Epithelial cell of esophagus (primary cell): ENCODE measurements at regions not wholly inside any gene's neighbourhood (a gene's known extent, or its start where the extent isn't known, plus 50 kb on each side); places are given as distances from the start of the nearest gene placed in this dataset.

ENCODE experiments used
- DNase-seq: peaks from one replicate; pipeline ENCODE4 v3.0.0; 2010; ENCODE audit warnings: low read depth
- H3K4me3 ChIP-seq: 2 replicates; pipeline ENCODE4 v1.5.1; 2011; ENCODE audit warnings: mild to moderate bottlenecking, low read length, control low read depth
- CTCF ChIP-seq: IDR thresholded peaks from 2 replicates; pipeline ENCODE4 v1.5.1; 2011; ENCODE audit warnings: low read depth, mild to moderate bottlenecking, low read length, control low read depth, inconsistent platforms; ENCODE audit not compliant: insufficient read depth; ENCODE audit errors: missing control alignments

GRCh38 chr2:160652236-160652635 lies 158.6 kb upstream of the RBMS1 start:
- DNase-seq, result peak; percentile 85
- TF ChIP-seq CTCF, result no peak
- H3K4me3 ChIP-seq, result no peak overlapping the region

- H3K4me3 ChIP-seq, result no peak overlapping the region
- DNase-seq, result no peak
- no peak for TF ChIP-seq CTCF
These were observed 163.6 kb upstream of the RBMS1 start for GRCh38 chr2:160657196-160657595.

- DNase-seq, result no peak
- no peak overlapping the region for H3K4me3 ChIP-seq
- no peak for TF ChIP-seq CTCF
These were observed 165.2 kb upstream of the RBMS1 start for GRCh38 chr2:160658851-160659250.

- no peak overlapping the region for H3K4me3 ChIP-seq
- no peak for DNase-seq
- TF ChIP-seq CTCF, result no peak
These were observed 167.1 kb upstream of the RBMS1 start for GRCh38 chr2:160660741-160661140.

GRCh38 chr2:160664603-160665140 lies 171.1 kb upstream of the RBMS1 start:
- no peak for TF ChIP-seq CTCF
- H3K4me3 ChIP-seq, result no peak overlapping the region
- peak; percentile 57 for DNase-seq

GRCh38 chr2:160666154-160667060 lies 172.8 kb upstream of the RBMS1 start:
- TF ChIP-seq CTCF, result no peak
- DNase-seq, result peak; percentile 86
- H3K4me3 ChIP-seq, result no peak overlapping the region
